ENCODE measurements at regions not wholly inside any gene's neighbourhood (a gene's known extent, or its start where the extent isn't known, plus 50 kb on each side); places are given as distances from the start of the nearest gene placed in this dataset.

DNA sequence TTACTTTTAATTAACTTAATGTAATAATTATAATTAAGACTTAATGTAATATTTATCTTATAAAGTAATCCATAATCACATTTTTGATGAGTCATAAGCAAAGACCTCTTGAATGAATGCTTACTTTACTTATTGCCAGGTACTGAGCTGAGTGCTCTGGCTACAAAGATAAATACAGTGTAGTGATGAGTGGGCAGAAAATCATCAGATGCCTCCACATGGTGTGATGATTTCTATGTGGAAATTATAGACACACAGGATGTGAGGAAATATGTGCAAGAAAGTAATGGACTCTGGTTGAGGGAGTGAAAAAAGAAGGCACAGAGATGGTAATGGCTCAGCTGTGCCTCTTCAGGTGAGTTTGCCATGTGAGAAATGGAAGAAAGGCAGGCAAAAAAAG, 422.6 kb upstream of the CD180 start:
- peaks cover 23% of the 10 kb centered on the region for H3K27me3 Mint-ChIP-seq
- no peaks in the 10 kb centered on the region for H3K9me3 ChIP-seq (ENCODE audit: control insufficient read depth, low read length, poor library complexity, severe bottlenecking)
- DNase-seq = no peak
- no peaks in the 10 kb centered on the region for H3K4me1 Mint-ChIP-seq
- H3K4me3 Mint-ChIP-seq = no peak overlapping the region
- ATAC-seq = no peak
- H3K27ac Mint-ChIP-seq = no peak overlapping the region
- no peaks in the 10 kb centered on the region for H3K36me3 Mint-ChIP-seq (ENCODE audit: low read depth)

- no peak overlapping the region for H3K4me3 Mint-ChIP-seq
- peaks cover 2% of the 10 kb centered on the region for H3K4me1 Mint-ChIP-seq
- H3K27ac Mint-ChIP-seq = no peak overlapping the region
- ATAC-seq = no peak
- H3K36me3 Mint-ChIP-seq (ENCODE audit: low read depth) = no peaks in the 10 kb centered on the region
- peaks cover 36% of the 10 kb centered on the region for H3K27me3 Mint-ChIP-seq
- H3K9me3 ChIP-seq (ENCODE audit: control insufficient read depth, low read length, poor library complexity, severe bottlenecking) = no peaks in the 10 kb centered on the region
- no peak for DNase-seq
These were observed 420.5 kb upstream of the CD180 start for GRCh38 chr5:67617051-67617450.

- no peaks in the 10 kb centered on the region for H3K36me3 Mint-ChIP-seq (ENCODE audit: low read depth)
- H3K27ac Mint-ChIP-seq = no peak overlapping the region
- H3K4me3 Mint-ChIP-seq = no peak overlapping the region
- DNase-seq (no peak), ATAC-seq (no peak)
- no peaks in the 10 kb centered on the region for H3K9me3 ChIP-seq (ENCODE audit: control insufficient read depth, low read length, poor library complexity, severe bottlenecking)
- peaks cover 2% of the 10 kb centered on the region for H3K4me1 Mint-ChIP-seq
- peaks cover 34% of the 10 kb centered on the region for H3K27me3 Mint-ChIP-seq
These were observed 416.4 kb upstream of the CD180 start for GRCh38 chr5:67612961-67613360.

- DNase-seq (no peak), ATAC-seq (no peak)
- no peaks in the 10 kb centered on the region for H3K9me3 ChIP-seq (ENCODE audit: control insufficient read depth, low read length, poor library complexity, severe bottlenecking)
- Mint-ChIP-seq H3K27ac (no peak overlapping the region), H3K4me3 (no peak overlapping the region), H3K27me3 (peaks cover 48% of the 10 kb centered on the region), H3K36me3 (ENCODE audit: low read depth) (no peaks in the 10 kb centered on the region), H3K4me1 (peaks cover 2% of the 10 kb centered on the region)
These were observed 413.8 kb upstream of the CD180 start for GRCh38 chr5:67610186-67610912.

- ATAC-seq (no peak), DNase-seq (no peak)
- no peaks in the 10 kb centered on the region for H3K9me3 ChIP-seq (ENCODE audit: control insufficient read depth, low read length, poor library complexity, severe bottlenecking)
- Mint-ChIP-seq H3K36me3 (ENCODE audit: low read depth) (no peaks in the 10 kb centered on the region), H3K27ac (no peak overlapping the region), H3K4me3 (no peak overlapping the region), H3K27me3 (peaks cover 38% of the 10 kb centered on the region), H3K4me1 (no peaks in the 10 kb centered on the region)
These were observed 411.4 kb upstream of the CD180 start for GRCh38 chr5:67607958-67608357.

DNA sequence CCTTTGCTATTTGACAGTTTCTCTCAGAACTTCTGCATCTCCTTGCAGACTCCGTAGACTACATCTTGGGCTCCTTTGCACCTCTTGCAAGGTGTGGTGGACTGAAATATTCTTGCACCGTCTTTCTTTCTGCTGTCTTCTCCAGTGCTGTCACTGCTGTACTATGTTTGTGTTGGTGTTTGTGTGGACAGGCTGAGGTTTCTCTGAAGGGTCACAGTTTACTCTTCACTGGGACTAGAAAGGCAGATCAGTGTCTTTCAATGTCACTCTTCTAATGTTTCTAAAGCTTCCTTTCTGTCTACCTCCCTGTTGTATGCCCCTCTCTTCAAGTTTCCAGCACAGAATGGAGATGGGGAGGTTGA, 410.0 kb upstream of the CD180 start:
- DNase-seq (no peak), ATAC-seq (no peak)
- no peaks in the 10 kb centered on the region for H3K36me3 Mint-ChIP-seq (ENCODE audit: low read depth)
- no peak overlapping the region for H3K27ac Mint-ChIP-seq
- H3K4me3 Mint-ChIP-seq = no peak overlapping the region
- H3K4me1 Mint-ChIP-seq = no peaks in the 10 kb centered on the region
- no peaks in the 10 kb centered on the region for H3K9me3 ChIP-seq (ENCODE audit: control insufficient read depth, low read length, poor library complexity, severe bottlenecking)
- peaks cover 33% of the 10 kb centered on the region for H3K27me3 Mint-ChIP-seq

- Mint-ChIP-seq H3K27me3 (peaks cover 27% of the 10 kb centered on the region), H3K36me3 (ENCODE audit: low read depth) (no peaks in the 10 kb centered on the region), H3K4me3 (no peak overlapping the region), H3K27ac (no peak overlapping the region), H3K4me1 (no peaks in the 10 kb centered on the region)
- no peaks in the 10 kb centered on the region for H3K9me3 ChIP-seq (ENCODE audit: control insufficient read depth, low read length, poor library complexity, severe bottlenecking)
- DNase-seq = no peak
- ATAC-seq = no peak
These were observed 409.4 kb upstream of the CD180 start for GRCh38 chr5:67605730-67606585.

- Mint-ChIP-seq H3K27ac (no peak overlapping the region), H3K4me1 (no peaks in the 10 kb centered on the region), H3K36me3 (ENCODE audit: low read depth) (no peaks in the 10 kb centered on the region), H3K4me3 (no peak overlapping the region), H3K27me3 (peaks cover 4% of the 10 kb centered on the region)
- no peak for ATAC-seq
- DNase-seq = no peak
- H3K9me3 ChIP-seq (ENCODE audit: control insufficient read depth, low read length, poor library complexity, severe bottlenecking) = no peaks in the 10 kb centered on the region
These were observed 394.9 kb upstream of the CD180 start for GRCh38 chr5:67591491-67591890.

GRCh38 chr5:67588389-67588788, 391.8 kb upstream of the CD180 start:
- no peaks in the 10 kb centered on the region for H3K9me3 ChIP-seq (ENCODE audit: control insufficient read depth, low read length, poor library complexity, severe bottlenecking)
- no peaks in the 10 kb centered on the region for H3K4me1 Mint-ChIP-seq
- DNase-seq = no peak
- ATAC-seq = no peak
- H3K27me3 Mint-ChIP-seq = peaks cover 4% of the 10 kb centered on the region
- no peaks in the 10 kb centered on the region for H3K36me3 Mint-ChIP-seq (ENCODE audit: low read depth)
- H3K27ac Mint-ChIP-seq = no peak overlapping the region
- H3K4me3 Mint-ChIP-seq = no peak overlapping the region

DNA sequence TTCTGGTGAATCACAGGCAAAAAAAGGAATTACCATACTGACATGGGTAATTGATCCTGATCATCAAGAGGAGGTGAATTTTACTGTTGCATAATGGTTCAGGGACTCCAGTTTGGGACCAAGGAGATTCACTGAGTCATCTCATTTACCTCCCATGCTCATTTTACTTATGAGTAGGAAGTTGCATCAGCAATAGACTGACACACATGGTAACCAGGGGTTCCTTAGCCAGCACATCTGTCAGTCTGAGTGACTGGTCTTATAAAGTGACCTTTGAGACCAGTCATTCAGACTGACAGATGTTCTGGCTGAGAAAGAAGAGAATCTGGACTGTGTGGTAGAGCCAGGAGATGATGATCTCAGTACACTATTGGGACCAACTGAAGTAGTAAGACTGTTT, 384.6 kb upstream of the CD180 start:
- no peak overlapping the region for H3K27ac Mint-ChIP-seq
- H3K27me3 Mint-ChIP-seq = peaks cover 5% of the 10 kb centered on the region
- H3K9me3 ChIP-seq (ENCODE audit: control insufficient read depth, low read length, poor library complexity, severe bottlenecking) = no peaks in the 10 kb centered on the region
- no peaks in the 10 kb centered on the region for H3K4me1 Mint-ChIP-seq
- ATAC-seq (no peak), DNase-seq (no peak)
- no peak overlapping the region for H3K4me3 Mint-ChIP-seq
- no peaks in the 10 kb centered on the region for H3K36me3 Mint-ChIP-seq (ENCODE audit: low read depth)

DNA sequence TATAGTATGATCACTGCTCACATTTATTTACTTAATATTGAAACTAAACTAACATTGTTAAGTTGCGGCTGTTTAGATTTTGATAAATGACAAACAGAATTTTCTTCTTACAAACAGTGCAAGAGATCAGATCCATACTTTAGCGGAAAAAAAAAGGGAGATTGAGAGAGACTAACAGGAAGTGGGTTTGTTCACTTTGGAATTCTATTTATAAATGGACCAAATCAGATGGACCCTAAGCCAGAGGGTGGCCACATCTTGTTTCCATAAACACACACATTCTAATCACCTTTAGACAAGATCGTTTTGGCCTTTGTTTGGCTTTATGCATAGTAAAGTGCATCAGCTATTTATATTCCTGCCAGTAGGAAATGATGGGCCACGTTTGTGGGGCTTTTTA, 381.4 kb upstream of the CD180 start:
- no peaks in the 10 kb centered on the region for H3K36me3 Mint-ChIP-seq (ENCODE audit: low read depth)

GRCh38 chr5:67577424-67577823, 380.8 kb upstream of the CD180 start:
- Mint-ChIP-seq H3K27ac (no peak overlapping the region), H3K27me3 (peaks cover 5% of the 10 kb centered on the region), H3K36me3 (ENCODE audit: low read depth) (no peaks in the 10 kb centered on the region), H3K4me3 (no peak overlapping the region), H3K4me1 (no peaks in the 10 kb centered on the region)
- ATAC-seq (no peak), DNase-seq (no peak)
- H3K9me3 ChIP-seq (ENCODE audit: control insufficient read depth, low read length, poor library complexity, severe bottlenecking) = peaks cover 7% of the 10 kb centered on the region

More for the DNA sequence above, 381.4 kb upstream of the CD180 start:
- DNase-seq (no peak), ATAC-seq (no peak)
- no peaks in the 10 kb centered on the region for H3K4me1 Mint-ChIP-seq
- peaks cover 5% of the 10 kb centered on the region for H3K27me3 Mint-ChIP-seq
- peaks cover 7% of the 10 kb centered on the region for H3K9me3 ChIP-seq (ENCODE audit: control insufficient read depth, low read length, poor library complexity, severe bottlenecking)
- no peak overlapping the region for H3K4me3 Mint-ChIP-seq
- H3K27ac Mint-ChIP-seq = no peak overlapping the region

GRCh38 chr5:67576112-67576511, 379.5 kb upstream of the CD180 start:
- DNase-seq = no peak
- H3K27me3 Mint-ChIP-seq = peaks cover 5% of the 10 kb centered on the region
- ATAC-seq = no peak
- peaks cover 7% of the 10 kb centered on the region for H3K9me3 ChIP-seq (ENCODE audit: control insufficient read depth, low read length, poor library complexity, severe bottlenecking)
- no peaks in the 10 kb centered on the region for H3K36me3 Mint-ChIP-seq (ENCODE audit: low read depth)
- no peak overlapping the region for H3K4me3 Mint-ChIP-seq
- no peak overlapping the region for H3K27ac Mint-ChIP-seq
- no peaks in the 10 kb centered on the region for H3K4me1 Mint-ChIP-seq

GRCh38 chr5:67575087-67575486, 378.5 kb upstream of the CD180 start:
- no peak overlapping the region for H3K27ac Mint-ChIP-seq
- H3K4me1 Mint-ChIP-seq = no peaks in the 10 kb centered on the region
- no peak overlapping the region for H3K4me3 Mint-ChIP-seq
- H3K27me3 Mint-ChIP-seq = peaks cover 5% of the 10 kb centered on the region
- DNase-seq (no peak), ATAC-seq (no peak)
- no peaks in the 10 kb centered on the region for H3K36me3 Mint-ChIP-seq (ENCODE audit: low read depth)
- peaks cover 7% of the 10 kb centered on the region for H3K9me3 ChIP-seq (ENCODE audit: control insufficient read depth, low read length, poor library complexity, severe bottlenecking)
